HK-2 (cell line): ENCODE measurements at regions not wholly inside any gene's neighbourhood (a gene's known extent, or its start where the extent isn't known, plus 50 kb on each side); places are given as distances from the start of the nearest gene placed in this dataset.

Experiments
- DNase-seq: peaks from one replicate; pipeline ENCODE4 v3.0.0-alpha.2; 2018; ENCODE audit not compliant: unreplicated experiment

DNA sequence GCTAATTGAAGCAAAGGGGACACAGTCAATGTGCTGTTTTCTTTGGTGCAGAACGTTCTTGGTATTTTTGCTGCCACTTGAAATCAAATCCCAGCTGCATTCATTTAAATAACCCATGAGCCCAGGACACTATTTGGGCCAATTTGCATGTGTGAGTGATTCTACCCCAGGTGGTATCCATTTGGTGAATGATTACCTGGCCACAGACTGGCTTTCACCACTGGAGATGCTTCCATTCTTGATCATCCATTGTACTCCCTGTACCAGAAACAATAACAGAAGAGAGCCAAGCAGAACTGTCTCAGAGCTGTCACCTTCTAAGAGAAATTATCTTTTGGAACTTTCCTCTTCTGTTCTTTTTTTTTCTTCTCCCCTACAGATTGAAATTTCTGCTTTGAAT, 139.7 kb upstream of the RARB start:
- DNase-seq = no peak

GRCh38 chr3:25289156-25289555, 138.9 kb upstream of the RARB start:
- DNase-seq = no peak

GRCh38 chr3:25289663-25290062, 138.4 kb upstream of the RARB start:
- DNase-seq = no peak

- DNase-seq = no peak
Measured at GRCh38 chr3:25291481-25291905, 136.6 kb upstream of the RARB start.

- no peak for DNase-seq
Measured at GRCh38 chr3:25292036-25292435, 136.0 kb upstream of the RARB start.

DNA sequence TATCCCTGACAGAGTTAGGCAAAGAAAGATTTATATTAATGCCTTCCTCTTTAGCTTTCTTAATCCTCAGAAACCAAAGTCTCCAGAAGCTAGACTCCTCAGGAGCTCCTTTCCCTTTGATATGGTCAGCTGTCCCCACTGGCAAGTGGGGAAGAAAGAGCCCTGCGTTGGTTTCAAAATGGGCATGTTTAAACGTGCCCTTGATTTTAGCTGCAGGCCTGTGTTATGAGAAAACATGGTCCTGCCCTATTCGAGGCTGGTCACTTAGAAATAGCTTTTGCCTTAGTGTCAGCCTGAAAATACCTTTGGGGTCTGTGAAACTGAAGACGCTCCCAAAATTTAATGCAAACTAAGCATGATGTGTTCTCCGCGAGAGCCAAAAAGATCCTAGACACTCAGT, 135.5 kb upstream of the RARB start:
- no peak for DNase-seq

GRCh38 chr3:25293736-25294135, 134.3 kb upstream of the RARB start:
- no peak for DNase-seq

- DNase-seq = no peak
Measured at GRCh38 chr3:25294169-25294805, 133.8 kb upstream of the RARB start.

DNA sequence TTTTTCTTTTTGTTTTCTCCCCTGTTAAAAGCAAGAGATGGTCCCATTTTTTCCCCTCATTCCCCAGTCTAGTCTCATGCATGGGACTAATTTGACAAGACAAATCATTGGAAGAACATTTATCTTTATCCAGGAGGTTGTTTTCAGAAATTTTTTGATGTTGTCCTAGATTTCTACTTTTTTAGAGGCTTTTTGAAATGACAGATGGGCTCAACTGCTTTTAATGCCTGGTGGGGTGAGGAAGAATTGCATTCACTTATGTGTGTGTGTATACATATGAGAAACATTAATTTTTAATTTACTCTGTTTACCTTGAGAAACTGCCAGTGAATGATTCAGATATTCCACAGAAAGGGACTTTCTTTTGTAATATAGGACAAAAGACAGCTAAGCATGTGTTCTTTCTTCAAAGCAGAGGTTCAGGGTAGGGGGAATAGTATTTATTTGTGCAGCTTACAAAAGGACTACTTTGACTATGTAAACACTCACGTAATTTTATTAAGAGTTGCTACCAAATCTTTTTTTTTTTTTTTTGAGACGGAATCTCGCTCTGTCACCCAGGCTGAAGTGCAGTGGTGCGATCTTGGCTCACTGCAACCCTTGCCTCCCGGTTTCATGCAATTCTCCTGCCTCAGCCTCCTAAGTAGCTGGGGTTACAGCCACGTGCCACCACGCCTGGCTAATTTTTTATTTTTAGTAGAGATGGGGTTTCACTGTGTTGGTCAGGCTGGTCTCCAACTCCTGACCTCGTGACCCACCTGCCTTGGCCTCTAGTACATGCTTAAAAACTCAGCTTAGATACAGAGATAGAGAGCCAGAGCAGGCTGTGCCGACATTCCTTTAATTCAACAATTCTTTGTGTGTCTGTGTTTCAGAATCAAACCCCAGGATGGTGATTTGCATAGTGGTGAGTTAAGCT, 130.1 kb upstream of the RARB start:
- DNase-seq = no peak

GRCh38 chr3:25300141-25300540, 127.9 kb upstream of the RARB start:
- no peak for DNase-seq

DNA sequence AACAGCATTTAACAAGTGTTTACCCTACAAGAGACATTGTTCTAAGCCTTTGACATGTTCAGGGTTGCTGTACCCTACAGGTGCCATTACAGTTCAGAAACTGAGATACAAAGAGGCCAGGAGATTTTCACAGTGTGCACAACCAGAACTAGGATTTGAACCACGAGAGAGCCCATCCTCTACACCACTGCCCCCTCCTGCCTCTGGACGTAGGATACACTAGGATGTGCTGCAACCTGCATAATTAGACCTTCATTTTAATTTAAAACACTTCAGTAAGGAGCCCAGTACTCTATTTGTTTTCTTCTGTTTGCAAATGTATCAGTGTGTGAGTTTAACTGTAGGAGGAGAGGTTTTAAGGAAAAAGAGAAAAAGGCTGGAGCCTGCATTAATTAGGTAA, 123.1 kb upstream of the RARB start:
- no peak for DNase-seq

- DNase-seq = no peak
Measured at GRCh38 chr3:25306066-25306465, 122.0 kb upstream of the RARB start.

- no peak for DNase-seq
Measured at GRCh38 chr3:25306705-25307104, 121.4 kb upstream of the RARB start.

GRCh38 chr3:25313286-25313685, 114.8 kb upstream of the RARB start:
- DNase-seq = no peak

GRCh38 chr3:25324954-25325655, 103.0 kb upstream of the RARB start:
- DNase-seq = no peak

- DNase-seq = no peak
Measured at GRCh38 chr3:25335356-25335755, 92.7 kb upstream of the RARB start.

DNA sequence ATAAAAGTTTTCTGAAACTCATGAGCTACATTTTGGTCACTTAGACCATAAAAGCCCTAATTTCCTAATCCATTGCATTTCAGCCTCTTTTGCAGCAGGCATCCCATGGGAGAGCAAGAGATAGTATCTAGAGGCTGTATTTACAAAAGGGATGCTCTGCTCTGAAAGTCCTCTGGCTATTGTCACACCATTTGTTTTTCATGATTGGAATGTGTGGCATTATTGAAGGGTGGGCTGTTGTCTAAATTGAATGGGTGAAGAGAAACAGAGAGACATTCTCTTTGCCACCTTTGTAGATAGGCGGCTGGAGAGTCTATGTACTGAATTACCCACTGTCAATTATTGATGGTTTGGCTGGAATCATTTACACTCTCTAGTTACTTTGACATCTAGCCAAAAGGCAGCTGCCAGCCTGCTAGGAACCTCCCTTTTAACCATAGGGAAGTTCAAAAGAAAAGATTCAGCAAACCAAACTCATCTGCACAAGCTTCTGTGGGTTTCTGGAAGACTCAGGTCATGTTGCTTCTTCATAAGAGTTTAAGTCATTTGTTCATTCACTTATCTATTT, 89.8 kb upstream of the RARB start:
- DNase-seq = no peak

- DNase-seq = no peak
Measured at GRCh38 chr3:25339225-25339624, 88.8 kb upstream of the RARB start.

DNA sequence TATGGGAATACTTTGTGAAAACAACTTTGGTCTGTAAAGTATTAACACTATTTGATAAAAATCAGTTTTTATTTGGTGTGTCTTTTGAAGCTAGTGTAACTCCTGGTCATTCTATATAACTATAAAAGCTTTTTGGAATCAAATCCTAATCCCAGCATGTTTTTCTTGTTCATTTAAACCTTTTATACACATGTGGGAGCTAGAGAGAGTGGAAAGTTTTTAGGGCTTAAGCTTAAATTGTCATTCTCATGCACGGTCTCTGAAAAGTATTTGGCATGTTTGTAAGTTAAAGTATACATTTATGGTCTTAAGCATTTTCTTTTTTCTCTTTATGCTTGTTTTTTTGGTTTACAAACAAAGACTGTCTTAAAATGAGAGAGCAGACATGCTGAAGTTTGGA, 83.4 kb upstream of the RARB start:
- DNase-seq = no peak

- no peak for DNase-seq
Measured at GRCh38 chr3:25349095-25349494, 79.0 kb upstream of the RARB start.

DNA sequence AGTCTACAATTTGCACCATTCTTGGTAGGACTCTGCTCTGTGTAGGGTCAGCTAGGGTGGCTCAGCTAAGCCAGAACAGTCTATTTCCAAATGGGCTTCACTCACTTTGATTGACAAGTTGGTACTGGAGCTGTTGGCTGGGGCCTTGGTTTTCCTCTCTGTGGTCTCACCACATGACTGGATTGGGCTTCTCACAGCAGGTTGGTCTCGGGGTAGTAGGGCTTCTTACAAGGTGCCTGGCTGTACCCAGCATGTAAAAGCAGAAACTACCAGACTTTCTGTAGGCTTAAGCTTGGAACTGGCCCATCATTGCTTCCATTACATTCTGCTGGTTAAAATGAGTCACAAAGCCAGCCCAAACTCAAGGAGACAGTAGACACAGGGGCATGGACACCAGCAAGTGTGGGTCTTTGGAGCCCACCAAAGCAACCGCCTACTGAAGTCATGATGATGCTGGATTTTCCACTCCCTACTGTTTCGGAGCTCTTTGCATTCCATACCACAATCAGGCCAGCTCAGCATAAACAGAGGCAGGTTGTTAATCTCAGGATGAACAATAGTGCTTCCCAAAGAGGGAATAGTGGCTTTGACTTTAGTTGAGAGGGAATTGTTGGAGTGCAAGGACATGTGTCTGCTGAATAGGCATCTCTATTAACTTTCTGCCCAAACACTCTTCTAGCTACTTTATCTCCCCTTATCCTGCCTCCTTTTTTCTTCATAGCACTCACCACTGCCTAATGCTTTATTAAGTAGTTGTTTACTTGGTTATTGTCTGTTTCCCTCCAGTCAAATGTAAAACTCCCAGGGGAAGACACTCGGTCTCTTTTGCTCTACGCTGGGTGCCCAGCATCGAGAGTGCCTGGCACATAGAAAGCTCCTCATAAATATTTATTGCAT, 78.0 kb upstream of the RARB start:
- no peak for DNase-seq
